NB4 (cell line): ENCODE measurements at regions not wholly inside any gene's neighbourhood (a gene's known extent, or its start where the extent isn't known, plus 50 kb on each side); places are given as distances from the start of the nearest gene placed in this dataset.

Source experiments
- DNase-seq: peaks from one replicate; pipeline ENCODE4 v3.0.0; 2010; ENCODE audit warnings: low read depth
- H3K4me3 ChIP-seq: one replicate; pipeline ENCODE4 v1.5.1; 2011; ENCODE audit warnings: mild to moderate bottlenecking, low read depth, low read length, moderate library complexity
- MYC ChIP-seq: IDR thresholded peaks from 2 replicates; pipeline ENCODE4 v1.6.1; 2011; ENCODE audit warnings: low read depth, low read length
- POLR2A ChIP-seq: IDR thresholded peaks from 2 replicates; pipeline ENCODE4 v1.6.1; 2011; ENCODE audit warnings: mild to moderate bottlenecking; ENCODE audit not compliant: insufficient read length; ENCODE audit errors: extremely low read depth
- TF ChIP-seq, protein P1 (sequence below): IDR thresholded peaks from 2 replicates; pipeline ENCODE4 v1.6.1; 2011; ENCODE audit warnings: low read depth, low read length
- TF ChIP-seq, protein P2 (sequence below): IDR thresholded peaks from one replicate; pipeline ENCODE4 v1.5.1; 2012; ENCODE audit warnings: low read depth, low read length

DNA sequence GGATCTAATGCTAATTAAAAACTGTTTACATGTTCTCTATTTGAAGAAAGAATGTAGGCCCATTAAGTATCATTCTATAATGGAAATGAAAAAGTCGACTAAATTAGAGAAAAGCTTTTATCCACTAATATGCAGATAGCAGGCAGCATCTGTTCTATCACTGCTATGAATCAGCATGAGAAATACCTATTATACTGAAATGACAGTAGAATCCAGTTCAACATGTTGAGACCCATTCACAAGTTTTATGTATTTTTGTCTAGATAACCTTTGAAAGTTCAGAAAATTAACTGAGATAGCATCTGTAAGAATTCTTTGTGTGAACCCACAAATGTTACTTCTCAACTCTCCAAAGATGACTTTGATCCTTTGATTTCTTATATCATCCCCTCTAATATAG, 1254.4 kb upstream of the ADGRL3 start:
- TF ChIP-seq, protein P1, sequence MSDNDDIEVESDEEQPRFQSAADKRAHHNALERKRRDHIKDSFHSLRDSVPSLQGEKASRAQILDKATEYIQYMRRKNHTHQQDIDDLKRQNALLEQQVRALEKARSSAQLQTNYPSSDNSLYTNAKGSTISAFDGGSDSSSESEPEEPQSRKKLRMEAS, result no peak
- no peak for TF ChIP-seq MYC
- TF ChIP-seq, protein P2, sequence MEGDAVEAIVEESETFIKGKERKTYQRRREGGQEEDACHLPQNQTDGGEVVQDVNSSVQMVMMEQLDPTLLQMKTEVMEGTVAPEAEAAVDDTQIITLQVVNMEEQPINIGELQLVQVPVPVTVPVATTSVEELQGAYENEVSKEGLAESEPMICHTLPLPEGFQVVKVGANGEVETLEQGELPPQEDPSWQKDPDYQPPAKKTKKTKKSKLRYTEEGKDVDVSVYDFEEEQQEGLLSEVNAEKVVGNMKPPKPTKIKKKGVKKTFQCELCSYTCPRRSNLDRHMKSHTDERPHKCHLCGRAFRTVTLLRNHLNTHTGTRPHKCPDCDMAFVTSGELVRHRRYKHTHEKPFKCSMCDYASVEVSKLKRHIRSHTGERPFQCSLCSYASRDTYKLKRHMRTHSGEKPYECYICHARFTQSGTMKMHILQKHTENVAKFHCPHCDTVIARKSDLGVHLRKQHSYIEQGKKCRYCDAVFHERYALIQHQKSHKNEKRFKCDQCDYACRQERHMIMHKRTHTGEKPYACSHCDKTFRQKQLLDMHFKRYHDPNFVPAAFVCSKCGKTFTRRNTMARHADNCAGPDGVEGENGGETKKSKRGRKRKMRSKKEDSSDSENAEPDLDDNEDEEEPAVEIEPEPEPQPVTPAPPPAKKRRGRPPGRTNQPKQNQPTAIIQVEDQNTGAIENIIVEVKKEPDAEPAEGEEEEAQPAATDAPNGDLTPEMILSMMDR, result no peak
- no peak for TF ChIP-seq POLR2A
- no peak overlapping the region for H3K4me3 ChIP-seq
- no peak for DNase-seq

DNA sequence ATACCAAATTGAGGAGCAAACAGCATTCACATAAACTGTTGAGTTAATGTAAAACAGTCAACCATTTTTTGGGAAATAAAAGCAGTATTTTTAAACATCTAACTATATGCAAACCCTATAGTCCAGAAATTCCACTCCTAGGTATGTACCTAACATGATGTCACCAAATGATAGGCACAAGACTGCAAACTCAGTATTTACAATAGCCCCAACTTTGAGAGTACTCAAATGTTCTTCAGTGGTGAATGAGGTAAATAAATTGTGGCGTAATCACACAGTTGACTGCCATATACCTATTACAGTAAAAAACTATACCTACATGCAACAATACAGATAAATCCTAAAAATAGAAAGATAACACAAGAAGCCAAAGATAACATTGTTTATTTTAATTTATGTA, 1243.8 kb upstream of the ADGRL3 start:
- no peak for DNase-seq
- TF ChIP-seq MYC (no peak), POLR2A (no peak)
- TF ChIP-seq, protein P1, result no peak
- TF ChIP-seq, protein P2, result no peak

DNA sequence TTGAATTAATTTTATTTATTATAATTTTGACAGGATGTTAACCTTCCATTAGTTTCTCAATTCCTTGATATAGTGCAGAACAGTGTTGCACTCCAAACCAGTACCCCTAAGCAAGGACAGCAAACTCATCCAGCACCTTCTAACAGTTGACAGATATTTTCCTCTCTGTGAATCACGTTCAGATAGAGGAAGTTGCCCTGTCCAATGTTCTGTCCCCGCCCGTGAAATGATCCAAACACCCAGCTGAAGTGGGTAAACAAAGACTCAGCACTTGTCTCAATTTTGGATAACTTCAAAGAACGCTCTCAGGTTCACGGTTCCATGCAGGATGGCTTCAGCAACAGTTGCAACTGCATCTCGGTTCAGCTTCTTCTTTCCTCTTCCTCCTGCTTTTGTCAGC, 1240.0 kb upstream of the ADGRL3 start:
- TF ChIP-seq, protein P1, result no peak
- DNase-seq, result no peak
- no peak overlapping the region for H3K4me3 ChIP-seq

More for the DNA sequence above, 1243.8 kb upstream of the ADGRL3 start:
- H3K4me3 ChIP-seq, result no peak overlapping the region

DNA sequence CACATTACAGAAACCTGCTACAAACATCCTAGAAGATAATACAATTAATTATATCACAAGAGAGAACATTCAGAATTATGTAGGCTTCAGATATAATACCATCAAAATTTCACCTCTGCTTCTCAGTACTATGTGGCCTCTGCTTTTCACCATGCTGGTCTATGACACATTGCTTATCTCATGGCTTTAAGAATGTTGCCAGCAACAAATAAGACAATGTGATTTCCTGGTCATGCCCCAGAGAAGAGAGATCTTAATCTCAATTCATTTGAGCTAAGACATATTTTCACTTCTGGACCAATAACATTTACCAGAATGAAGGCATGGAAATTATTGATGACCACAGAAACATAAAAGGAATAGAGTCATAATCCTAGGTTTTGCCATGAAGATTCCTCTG, 1233.4 kb upstream of the ADGRL3 start:
- TF ChIP-seq POLR2A, result no peak
- TF ChIP-seq, protein P2, result no peak
- H3K4me3 ChIP-seq, result no peak overlapping the region
- DNase-seq, result no peak

DNA sequence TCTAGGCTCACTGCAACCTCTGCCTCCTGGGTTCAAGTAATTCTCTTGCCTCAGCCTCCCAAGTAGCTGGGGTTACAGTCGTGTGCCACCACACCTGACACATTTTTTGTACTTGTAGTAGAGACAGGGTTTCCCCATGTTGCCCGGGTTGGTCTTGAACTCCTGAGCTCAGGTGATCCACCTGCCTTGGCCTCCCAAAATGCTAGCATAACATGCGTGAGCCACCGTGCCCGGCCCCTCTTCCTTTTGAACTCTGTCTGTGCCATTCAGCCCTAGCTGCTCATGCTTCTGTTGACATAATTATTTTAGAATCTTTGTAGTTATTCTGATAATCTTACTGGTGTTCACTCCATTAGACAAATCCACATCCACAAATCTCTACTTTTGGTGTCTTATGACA, 1231.3 kb upstream of the ADGRL3 start:
- no peak overlapping the region for H3K4me3 ChIP-seq
- DNase-seq, result no peak
- TF ChIP-seq, protein P1, result no peak
- TF ChIP-seq, protein P2, result no peak
- TF ChIP-seq MYC, result no peak
- TF ChIP-seq POLR2A, result no peak

DNA sequence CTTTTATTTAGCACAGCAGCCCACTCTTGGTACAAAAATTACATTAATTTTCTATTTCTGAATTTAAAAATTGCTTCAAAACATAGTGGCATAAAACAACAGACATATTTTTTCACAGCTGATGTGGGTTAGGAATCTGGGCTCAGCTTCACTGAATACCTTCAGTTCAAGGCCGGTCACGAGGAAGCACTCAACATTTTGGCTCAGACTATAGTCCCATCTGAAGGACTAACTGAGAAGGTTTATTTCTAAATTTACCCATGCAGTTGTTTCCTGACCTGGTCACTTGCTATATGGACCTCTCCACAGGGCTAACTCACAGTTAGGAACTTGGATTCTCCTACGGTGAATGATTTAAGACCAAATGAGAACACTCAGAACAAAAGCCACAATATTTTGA, 1230.2 kb upstream of the ADGRL3 start:
- no peak overlapping the region for H3K4me3 ChIP-seq
- no peak for DNase-seq
- TF ChIP-seq, protein P1, result no peak
- TF ChIP-seq MYC (no peak), POLR2A (no peak)
- TF ChIP-seq, protein P2, result no peak
